Right lobe of liver (tissue), 4 donors: ENCODE measurements at regions not wholly inside any gene's neighbourhood (a gene's known extent, or its start where the extent isn't known, plus 50 kb on each side); places are given as distances from the start of the nearest gene placed in this dataset.

Experiments used
- POLR2A ChIP-seq: fragments of 450-650 bp; IDR thresholded peaks from one replicate; pipeline ENCODE4 v1.6.1; 2017; ENCODE audit warnings: antibody characterized with exemption, mild to moderate bottlenecking
- TF ChIP-seq, protein P1 (sequence below), 4 donors: fragments of 200-600 bp in 3 of 4; fragments of 450-650 bp in 1 of 4; IDR thresholded peaks; one replicate each; pipeline versions ENCODE4 v1.5.1 to v1.8.0; 2016 to 2022; ENCODE audit warnings: antibody characterized with exemption in 4 of 4, mild to moderate bottlenecking in 2 of 4
- donor health status: DM: no; HTN: no; CAD: no.
- donor health status: DM: no; HTN: no; CAD: no.
- donor health status: DM: no; HTN: yes; CAD: no.

DNA sequence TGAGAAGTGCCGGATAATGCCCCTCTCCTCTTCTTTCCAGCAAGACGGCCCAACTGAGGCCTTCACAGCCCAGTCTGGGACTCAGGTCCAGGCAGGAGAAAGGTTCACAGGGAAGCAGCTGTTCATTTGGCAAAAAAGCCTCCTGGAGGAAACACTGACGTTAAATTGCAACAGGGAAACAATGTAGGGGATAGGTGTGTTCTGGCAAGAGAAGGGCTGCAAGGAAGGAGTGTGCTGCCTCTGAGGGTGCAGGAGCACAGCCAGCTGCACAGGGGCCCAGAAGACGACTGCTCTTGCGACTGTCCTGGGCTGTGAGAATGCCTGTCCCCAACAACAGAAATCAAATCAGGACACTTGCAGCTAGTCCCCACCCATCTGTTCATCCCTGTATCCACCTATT, 70.6 kb upstream of the PMEPA1 start:
- TF ChIP-seq, protein P1, sequence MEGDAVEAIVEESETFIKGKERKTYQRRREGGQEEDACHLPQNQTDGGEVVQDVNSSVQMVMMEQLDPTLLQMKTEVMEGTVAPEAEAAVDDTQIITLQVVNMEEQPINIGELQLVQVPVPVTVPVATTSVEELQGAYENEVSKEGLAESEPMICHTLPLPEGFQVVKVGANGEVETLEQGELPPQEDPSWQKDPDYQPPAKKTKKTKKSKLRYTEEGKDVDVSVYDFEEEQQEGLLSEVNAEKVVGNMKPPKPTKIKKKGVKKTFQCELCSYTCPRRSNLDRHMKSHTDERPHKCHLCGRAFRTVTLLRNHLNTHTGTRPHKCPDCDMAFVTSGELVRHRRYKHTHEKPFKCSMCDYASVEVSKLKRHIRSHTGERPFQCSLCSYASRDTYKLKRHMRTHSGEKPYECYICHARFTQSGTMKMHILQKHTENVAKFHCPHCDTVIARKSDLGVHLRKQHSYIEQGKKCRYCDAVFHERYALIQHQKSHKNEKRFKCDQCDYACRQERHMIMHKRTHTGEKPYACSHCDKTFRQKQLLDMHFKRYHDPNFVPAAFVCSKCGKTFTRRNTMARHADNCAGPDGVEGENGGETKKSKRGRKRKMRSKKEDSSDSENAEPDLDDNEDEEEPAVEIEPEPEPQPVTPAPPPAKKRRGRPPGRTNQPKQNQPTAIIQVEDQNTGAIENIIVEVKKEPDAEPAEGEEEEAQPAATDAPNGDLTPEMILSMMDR (IDR thresholded peaks at IDR 0.05) = no peak
- TF ChIP-seq POLR2A = no peak
